Stimulated activated CD8-positive, alpha-beta memory T cell treated with anti-CD3 and anti-CD28 coated beads, Interleukin-15, amount 100 ng/mL, for 48 hours (primary cell): ENCODE measurements at regions not wholly inside any gene's neighbourhood (a gene's known extent, or its start where the extent isn't known, plus 50 kb on each side); places are given as distances from the start of the nearest gene placed in this dataset.

Experiments
- DNase-seq, 2 donors: peaks; one replicate each; pipeline ENCODE4 v3.0.0-alpha.2; 2020; ENCODE audit warnings: low read depth in 2 of 2

DNA sequence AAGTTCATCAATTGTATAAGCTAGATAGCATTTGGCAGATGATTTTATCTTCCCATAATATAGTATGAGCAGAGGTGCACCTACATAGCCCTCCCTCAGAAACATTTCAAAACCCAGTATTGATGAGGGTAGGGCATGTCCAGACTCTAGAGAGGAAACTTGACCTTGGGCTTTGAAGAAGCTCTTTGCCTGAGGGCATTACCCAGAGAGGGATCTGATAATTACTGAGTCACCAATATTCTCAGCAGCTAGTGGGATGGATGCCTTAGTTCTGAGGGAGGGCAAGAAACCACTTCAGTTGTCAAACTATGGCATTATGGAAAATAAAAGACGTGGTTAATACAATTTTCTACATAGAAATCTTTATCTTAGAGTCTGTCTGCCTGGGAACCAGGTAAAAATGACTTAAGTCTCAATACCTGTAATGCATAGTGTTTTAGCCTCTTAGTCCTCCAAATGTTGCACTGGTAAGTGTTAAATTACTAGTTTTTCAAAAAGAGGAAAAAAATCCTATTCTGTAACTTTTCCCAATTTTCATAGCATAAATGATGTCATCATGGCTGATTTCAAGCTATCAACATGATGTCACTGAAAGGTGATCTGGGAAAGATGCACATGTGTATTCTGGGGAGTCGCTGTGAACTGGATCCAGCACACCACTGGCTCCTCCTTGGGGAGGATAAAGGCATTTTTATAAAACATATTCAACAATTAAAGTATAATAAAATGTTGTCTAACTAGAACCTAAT lies 809.0 kb downstream of the KCTD16 start:
- DNase-seq = no peak

DNA sequence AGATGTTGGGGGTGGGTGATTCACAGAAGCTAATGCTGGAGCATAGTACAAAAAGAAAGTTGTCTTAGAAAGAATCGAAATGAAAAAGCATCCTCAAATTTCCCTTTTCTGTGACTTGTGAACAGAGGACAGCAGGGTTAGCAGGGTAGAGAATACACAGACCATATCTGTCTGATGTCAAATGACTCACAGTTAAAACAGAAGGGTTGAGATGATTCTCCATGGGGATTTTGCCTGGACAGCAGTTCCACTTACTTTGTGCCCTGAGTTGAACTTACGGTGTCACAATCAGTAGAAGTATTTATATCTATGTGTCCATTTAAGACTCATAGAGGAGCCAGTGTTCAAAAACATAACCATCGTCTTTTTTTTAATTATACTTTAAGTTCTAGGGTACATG lies 801.6 kb downstream of the KCTD16 start:
- DNase-seq = no peak

DNA sequence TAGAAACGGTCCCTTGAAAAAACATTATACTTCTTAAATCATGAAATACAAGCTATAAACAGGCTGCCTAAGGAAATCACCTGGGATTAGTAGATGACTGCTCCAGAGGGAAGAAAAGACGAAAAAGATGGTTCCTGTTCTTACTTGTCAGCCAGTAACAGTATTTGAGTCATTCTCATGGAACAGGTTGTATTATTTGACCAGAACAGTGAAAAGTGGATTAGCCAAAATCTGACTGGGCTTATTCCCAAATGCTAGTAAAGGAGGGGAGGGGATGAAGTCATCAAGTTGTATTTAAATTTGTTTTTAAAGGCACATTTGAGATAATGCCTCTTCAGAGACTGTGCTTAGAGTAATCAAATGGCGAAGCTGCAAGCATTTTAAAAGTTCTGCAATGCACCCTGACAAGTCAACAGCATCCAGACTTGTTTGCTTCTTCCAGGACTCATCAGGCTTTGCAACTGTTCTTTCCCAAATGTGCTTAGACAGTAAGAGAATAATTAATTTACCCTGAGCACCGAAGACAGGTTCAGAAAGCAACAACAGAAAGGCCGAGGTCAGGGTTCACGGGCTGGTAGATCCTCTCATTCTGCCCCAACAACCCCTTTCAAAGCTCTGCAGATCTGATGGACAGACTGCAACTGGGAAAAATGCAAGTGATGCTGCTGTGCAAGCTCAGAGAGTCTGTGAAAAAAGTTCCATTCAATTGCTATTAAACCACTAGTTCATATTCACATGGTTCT lies 800.6 kb downstream of the KCTD16 start:
- DNase-seq = no peak

DNA sequence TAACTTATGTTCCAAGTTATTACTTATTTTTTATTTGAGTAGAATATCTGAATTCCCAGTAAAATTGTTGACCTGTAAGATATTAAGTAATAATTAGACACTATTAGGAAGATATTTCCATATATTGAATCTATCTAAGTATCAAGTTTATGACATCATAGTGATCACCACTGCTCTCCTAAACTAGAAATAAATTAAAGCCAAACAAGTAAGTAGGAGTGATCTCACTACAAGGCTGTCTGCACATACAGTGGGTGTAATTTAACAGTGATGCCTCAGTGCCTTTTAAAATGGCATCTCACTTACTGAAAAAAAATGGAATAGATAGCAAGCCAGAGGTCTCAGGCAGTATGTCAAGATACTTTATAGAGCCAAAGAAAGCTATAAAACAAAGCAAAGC lies 789.6 kb downstream of the KCTD16 start:
- no peak for DNase-seq

DNA sequence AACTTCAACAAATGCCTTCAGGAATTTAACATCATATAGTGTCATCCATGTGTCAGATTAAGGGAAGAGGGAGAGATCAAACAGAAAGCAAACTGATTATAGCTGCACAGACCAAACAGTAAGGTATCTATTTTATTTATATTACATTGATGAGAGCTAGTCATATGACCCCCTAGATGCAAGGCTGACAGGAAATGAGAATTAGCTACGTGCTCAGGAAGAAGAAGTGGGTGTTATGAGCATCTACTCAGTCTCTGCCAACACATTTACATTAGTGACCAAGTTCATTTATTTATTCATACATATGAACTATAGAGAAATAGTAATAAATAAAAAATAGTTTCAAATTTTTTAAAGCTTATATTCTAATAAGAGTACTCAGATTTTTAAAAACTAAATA lies 787.3 kb downstream of the KCTD16 start:
- no peak for DNase-seq

DNA sequence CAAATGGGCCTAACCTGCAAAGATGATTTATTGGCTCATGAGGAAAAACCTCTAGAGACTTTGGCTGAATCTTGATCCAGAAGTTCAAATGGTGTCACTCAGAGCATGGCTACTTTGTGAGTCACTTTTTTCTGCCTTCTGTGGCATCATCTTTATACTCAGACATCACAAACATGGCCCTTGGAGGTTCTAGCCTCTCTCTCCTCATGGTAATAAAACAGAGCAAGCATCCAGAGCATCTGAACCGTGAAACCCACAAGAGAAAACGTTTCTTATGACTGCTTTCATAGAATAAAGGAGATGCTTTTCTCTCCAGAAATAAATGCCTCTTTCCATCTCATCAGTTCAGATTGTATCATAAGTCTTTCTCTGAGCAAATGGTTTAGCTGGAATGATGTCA lies 780.3 kb downstream of the KCTD16 start:
- DNase-seq = no peak

DNA sequence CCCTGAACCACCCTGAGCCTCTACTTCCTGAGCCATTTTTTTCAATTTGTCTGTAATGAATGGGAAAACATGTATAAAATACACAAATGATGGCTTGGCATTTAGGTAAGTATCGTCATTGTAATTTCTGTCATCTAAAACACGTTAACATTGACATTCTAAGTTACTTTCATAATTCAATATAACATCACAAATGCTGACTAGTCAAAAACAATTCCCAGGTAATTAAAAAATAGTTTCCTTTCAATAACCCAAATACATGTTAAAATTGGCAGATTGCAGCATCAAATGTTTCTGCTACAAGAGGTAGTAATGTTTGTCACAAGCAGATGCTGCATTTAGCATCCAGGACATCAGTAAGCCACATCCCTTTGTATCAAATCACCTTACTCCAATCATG lies 776.4 kb downstream of the KCTD16 start:
- DNase-seq = no peak

DNA sequence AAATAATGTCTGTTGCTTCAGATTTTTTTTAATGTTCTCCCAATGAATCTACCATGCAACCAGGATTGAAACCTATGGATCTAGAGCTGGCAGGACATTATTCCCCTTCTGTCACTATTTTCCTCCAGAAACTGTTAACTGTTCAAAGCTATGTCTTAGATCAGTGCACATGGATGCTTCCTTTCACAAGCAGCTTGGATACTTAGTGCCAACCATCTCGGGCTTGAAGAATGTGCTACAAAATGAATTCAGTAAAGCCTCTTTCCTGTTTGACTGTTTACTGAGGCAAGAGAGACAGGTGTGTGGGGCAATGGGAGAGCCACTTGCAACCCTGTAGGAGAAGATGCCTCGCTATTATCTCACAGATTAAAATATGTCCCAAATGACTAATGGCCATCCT lies 774.8 kb downstream of the KCTD16 start:
- DNase-seq = no peak

DNA sequence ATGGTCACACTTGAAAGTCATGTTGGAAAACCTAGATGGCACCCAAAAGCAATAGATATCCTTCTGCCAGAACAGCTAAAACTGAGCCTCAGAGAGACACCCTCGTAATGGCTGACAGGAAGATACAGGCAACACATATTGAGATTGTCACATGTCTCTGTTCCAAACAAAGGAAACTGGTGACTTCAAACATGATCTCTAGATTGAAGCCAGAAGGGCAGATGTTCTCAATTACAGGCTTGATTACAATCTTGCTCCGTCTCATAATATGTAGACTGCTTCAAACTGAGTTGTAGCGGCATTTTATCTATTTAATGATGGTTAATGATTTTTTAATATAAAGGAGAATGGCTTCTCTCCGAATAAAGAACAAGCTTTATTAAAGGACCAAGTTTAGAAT lies 774.3 kb downstream of the KCTD16 start:
- DNase-seq = no peak

DNA sequence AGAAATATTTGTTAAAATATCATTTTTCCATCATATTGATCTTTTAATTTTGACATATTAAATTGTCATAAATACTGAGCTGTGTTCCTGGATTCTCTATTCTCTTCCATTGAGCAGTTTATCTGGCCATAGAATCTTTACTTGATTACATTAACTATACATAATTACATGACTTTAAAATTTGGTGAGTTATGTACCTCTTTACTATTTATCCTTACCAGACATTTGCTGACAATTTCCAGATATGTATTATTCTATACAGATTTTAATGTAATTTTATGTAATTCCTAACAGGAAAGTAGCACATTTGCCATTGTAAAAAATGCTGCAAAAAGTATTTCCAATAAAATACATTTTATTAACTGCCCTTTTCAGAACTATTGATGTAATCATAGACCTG lies 770.3 kb downstream of the KCTD16 start:
- DNase-seq = no peak

DNA sequence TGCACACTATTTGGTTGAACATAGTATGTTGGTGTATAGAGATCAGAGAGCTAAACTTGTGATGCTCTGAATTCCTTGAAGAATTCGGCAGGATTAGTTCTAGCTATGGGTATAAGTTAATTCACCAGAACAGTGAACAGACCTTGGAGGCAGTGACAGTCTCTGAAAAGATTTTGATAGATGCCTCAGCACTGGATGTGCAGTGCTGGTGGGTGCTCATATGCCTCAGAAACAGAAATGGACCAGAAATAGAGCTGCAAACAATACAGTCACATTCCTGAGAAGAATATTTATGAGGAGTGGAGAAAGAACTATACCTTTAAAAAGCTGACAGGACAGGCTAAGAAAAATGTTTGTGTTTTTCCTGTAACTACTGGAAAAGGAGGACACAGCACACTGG lies 747.7 kb downstream of the KCTD16 start:
- DNase-seq = no peak

DNA sequence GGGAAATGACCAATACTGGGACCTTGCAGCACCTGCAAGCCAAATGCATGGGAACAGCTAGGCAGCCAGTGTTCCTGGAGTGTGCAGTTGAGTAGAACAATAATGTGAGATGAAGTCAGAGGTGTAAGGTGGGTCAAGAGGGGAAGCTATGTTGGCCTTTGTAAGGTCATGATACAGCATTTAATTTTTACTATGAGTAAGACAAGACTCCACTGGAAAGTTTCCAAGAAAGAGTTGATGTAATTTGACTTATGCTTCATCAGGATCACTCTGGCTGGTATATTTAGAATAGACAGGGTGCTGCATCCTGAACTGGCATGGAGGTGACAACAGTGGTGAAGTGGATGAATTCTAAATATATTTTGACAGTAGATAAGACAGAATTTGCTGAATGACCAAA lies 744.8 kb downstream of the KCTD16 start:
- no peak for DNase-seq

DNA sequence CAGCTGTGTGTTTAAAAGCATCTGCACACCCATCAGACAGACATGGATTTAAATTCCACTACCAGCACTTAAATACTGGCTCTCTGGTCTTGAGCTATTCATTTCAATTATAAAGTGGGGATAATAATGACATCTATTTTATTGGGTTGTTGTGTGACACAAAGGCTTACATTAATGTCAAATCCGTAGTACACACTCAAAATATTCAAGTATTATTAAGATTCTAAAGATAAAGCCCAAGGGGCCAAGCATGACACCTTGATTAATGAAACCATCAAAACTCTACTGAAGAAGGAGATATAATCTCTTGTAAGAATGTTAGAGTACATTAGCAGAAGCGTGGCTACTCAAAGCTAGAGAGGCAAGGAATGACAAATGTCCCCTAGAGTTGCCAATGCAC lies 743.0 kb downstream of the KCTD16 start:
- no peak for DNase-seq

DNA sequence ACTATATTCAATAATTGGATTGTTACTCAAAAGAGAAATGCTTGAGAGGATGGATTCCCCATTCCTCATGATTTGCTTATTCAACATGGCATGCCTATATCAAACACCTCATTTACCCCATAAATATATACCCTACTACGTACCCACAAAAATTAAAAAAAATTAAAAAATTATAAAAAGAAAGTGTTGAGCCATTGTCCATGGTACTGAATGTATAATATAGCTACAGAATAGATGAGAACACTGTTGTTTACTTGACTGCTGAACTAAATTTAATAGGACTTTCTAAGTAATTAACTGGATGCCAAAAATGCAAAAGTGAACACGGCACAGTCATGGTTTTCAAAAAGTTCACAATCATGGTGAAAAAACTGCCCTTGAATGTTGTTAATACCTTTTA lies 725.8 kb downstream of the KCTD16 start:
- no peak for DNase-seq

DNA sequence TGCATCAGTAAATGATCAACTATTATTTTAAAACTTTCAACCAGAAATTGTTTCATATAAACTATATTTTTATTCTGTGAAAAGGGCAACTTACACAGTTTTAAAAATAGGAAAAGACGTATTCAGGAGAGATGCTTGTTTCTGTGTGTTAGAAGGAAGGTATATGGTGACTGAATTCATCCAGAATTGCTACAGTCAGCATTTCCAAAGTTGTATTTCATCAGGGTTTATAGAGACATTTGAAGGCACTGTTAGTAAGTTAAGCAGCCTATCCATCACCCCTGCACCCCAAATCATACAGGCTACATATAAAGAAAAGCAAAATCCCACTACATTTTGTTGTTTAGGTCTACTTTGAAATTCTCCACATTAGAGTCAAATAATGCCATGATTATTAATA lies 716.0 kb downstream of the KCTD16 start:
- no peak for DNase-seq

DNA sequence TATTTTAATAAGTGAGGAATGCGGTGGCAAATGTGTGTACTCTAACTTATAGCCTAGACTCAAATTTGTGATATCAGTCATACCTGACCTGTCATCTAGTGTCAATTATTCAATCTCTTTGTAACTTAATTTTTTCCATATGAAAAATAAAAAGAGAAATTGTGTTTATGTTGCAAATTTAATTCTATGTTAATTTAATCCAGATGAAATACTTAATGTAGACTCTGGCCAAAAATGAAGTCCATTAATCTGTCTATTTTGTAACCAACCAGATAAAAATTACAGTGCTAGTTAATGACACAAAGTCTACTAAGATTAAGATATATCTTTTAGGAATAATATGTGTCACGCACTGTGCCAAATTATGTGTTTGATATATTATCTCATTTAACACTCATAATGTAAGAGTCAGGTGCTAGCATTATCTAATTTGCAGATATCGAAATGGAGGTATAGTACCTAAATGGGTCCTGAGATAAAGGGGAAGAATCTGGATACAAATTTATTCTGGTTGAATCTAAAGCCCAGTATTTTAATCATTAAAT lies 712.1 kb downstream of the KCTD16 start:
- no peak for DNase-seq

DNA sequence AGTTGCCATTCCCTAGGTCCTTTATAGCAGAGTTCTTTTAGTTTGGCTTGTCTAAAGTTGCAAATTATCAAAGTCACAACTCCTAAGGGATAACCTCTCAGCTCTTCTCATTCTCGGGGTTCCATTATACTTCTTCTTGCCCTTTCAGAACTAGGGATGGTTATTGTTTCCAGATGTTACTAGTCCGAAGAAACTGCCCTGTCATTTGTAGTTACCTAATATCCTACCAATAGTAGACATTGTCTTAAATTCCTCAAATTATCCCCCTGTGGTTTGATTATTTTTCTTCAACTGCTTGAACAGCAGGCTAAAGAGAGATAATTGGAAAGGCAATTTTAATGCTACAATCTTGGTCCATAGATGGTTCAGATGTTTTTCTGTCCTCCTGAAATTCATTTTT lies 709.8 kb downstream of the KCTD16 start:
- DNase-seq = no peak

DNA sequence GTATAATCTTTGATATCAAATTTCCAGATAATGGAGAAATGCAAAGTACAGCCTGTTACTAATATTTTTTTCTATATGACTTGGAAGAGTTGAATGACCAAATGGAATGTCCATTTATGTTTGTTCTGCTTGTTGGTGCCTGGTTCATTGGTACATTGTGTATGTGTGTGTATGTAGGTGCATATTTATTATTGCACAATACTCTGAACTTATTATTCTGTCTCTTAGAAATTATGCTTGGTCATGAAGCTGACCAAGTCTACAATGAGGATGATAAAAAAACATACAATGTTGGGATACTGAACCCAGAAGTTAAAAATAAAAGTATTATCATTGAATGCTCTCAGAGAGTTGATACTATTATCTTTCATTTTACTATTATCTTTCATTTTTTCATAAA lies 706.3 kb downstream of the KCTD16 start:
- no peak for DNase-seq

DNA sequence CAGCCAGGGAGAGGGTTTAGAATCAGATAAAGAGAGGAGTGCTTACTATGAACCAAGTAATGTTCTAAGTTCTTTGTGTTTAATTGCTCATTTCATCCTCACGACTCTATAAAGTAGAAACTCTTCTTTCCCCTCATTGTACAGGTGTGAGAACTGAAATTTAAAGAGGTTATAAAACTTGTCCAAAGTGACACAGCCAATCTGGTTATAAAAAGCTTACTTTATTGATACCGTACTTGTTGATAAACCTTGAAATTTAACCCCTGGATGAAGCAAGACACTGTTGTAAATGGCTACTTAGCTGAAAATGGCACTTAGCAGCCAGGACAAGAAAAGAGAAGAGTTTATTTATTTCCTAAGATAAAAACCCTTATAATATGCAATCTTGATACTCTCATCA lies 702.4 kb downstream of the KCTD16 start:
- DNase-seq = no peak

DNA sequence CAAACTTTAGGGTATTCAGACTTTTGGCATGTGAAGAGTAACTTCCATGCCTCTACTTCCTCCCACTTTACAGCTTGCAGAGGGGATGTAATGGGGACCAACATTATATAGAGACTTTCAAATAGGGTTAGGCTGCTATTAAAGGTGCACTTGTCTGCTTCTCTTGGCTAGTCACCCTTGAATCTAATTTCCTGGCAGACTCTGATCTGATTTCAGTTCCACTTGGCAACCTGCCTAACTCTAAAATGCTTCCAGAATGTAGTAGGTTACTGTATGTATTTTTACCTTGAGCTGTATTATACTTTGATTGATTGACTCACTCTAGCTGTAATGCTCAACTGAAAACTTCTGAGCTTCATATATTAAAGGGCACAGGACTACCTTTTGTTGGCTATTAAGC lies 693.4 kb downstream of the KCTD16 start:
- DNase-seq = no peak

DNA sequence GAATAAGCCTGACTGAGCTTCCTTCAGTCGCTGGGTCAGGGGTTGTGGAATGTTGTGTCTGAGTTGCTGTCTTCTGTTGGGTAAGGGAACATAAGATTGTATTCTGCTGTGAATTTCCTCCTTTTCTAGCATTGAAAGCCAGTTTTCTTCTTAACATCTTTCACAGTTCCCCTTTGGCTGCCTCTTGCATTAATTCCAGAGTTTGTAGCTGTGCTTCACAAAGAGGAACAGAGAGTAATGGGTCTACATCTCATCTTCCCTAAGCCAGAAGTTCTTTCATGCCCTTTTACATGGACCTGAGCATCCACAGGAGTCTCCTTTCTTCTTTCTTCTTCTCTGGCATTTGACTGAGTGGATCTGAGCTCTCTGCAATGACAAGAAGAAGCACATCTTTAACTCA lies 686.8 kb downstream of the KCTD16 start:
- no peak for DNase-seq

DNA sequence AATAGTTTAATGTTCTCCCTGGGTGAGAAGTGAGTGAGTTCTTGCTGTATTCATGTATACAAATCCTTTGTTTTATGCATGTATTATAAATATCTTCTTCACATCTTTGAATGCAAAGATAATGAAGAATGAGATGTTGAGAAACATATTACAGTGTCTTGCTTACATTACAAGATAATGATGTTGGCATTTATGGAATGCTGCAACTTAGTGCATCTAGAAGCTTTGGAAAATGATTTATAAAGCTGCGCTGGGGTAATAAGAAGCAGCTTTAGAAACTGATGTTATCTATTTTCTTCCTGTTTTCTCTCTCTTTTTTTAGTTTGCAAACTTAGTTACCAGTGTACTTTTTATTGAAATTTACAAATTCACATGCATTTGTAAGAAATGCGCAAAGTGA lies 673.4 kb downstream of the KCTD16 start:
- DNase-seq = no peak

DNA sequence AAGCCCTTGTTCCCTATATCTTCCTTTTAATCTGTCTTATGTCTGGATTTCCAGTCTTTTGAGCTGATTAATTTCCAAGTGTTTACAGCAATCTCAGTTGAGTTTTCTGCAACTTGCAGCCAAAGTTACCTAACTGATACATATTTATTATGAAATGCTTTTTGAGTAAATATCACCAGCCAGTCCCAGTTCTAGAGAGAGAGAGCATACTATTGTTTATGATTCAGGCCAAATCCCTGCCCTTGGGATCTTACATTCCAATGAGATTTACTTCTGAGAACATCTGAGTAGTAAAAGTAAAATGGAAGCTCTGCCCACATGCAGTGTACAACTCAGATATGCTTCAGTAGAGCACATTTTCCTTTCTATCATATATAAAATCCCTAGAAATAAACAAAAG lies 661.7 kb downstream of the KCTD16 start:
- no peak for DNase-seq
